Fibroblast of the conjunctiva (primary cell): ENCODE measurements at regions not wholly inside any gene's neighbourhood (a gene's known extent, or its start where the extent isn't known, plus 50 kb on each side); places are given as distances from the start of the nearest gene placed in this dataset.

Experiments used
- DNase-seq: peaks from one replicate; pipeline ENCODE4 v3.0.0-alpha.2; 2010; ENCODE audit warnings: low read depth

- no peak for DNase-seq
Measured at GRCh38 chr5:67454957-67455561, 258.5 kb upstream of the CD180 start.

GRCh38 chr5:67453111-67453905 lies 256.7 kb upstream of the CD180 start:
- no peak for DNase-seq

GRCh38 chr5:67451640-67452279 lies 255.2 kb upstream of the CD180 start:
- DNase-seq: no peak

GRCh38 chr5:67447732-67448131 lies 251.1 kb upstream of the CD180 start:
- no peak for DNase-seq

GRCh38 chr5:67437905-67438845 lies 241.6 kb upstream of the CD180 start:
- no peak for DNase-seq

- no peak for DNase-seq
Measured at GRCh38 chr5:67435032-67435431, 238.4 kb upstream of the CD180 start.

GRCh38 chr5:67434466-67434865 lies 237.9 kb upstream of the CD180 start:
- no peak for DNase-seq

- DNase-seq: no peak
Measured at GRCh38 chr5:67432606-67433005, 236.0 kb upstream of the CD180 start.

GRCh38 chr5:67431191-67431590 lies 234.6 kb upstream of the CD180 start:
- DNase-seq: no peak

- DNase-seq: no peak
Measured at GRCh38 chr5:67427850-67428298, 231.3 kb upstream of the CD180 start.

- DNase-seq: no peak
Measured at GRCh38 chr5:67426961-67427849, 230.6 kb upstream of the CD180 start.

- DNase-seq: no peak
Measured at GRCh38 chr5:67425514-67425913, 228.9 kb upstream of the CD180 start.

- no peak for DNase-seq
Measured at GRCh38 chr5:67417839-67418238, 221.2 kb upstream of the CD180 start.

- DNase-seq: no peak
Measured at GRCh38 chr5:67416986-67417385, 220.4 kb upstream of the CD180 start.

- no peak for DNase-seq
Measured at GRCh38 chr5:67416133-67416937, 219.7 kb upstream of the CD180 start.

GRCh38 chr5:67414712-67415111 lies 218.1 kb upstream of the CD180 start:
- no peak for DNase-seq

- no peak for DNase-seq
Measured at GRCh38 chr5:67413721-67414120, 217.1 kb upstream of the CD180 start.

GRCh38 chr5:67409126-67409777 lies 212.7 kb upstream of the CD180 start:
- no peak for DNase-seq

- DNase-seq: no peak
Measured at GRCh38 chr5:67407979-67408378, 211.4 kb upstream of the CD180 start.

- DNase-seq: no peak
Measured at GRCh38 chr5:67405755-67406154, 209.2 kb upstream of the CD180 start.
